NCI-H146 (cell line): ENCODE measurements at regions not wholly inside any gene's neighbourhood (a gene's known extent, or its start where the extent isn't known, plus 50 kb on each side); places are given as distances from the start of the nearest gene placed in this dataset.

ENCODE experiments used
- DNase-seq: peaks from one replicate; lab custom pipeline; 2025; lab: John Stamatoyannopoulos, UW

- DNase-seq: no peak
Measured at GRCh38 chr6:19454721-19455392, 382.3 kb upstream of the ID4 start.

- no peak for DNase-seq
Measured at GRCh38 chr6:19463250-19463649, 373.9 kb upstream of the ID4 start.

- DNase-seq: no peak
Measured at GRCh38 chr6:19463925-19464324, 373.2 kb upstream of the ID4 start.

- DNase-seq: peak; percentile 69
Measured at GRCh38 chr6:19465256-19465655, 371.9 kb upstream of the ID4 start.

GRCh38 chr6:19465760-19466159, 371.4 kb upstream of the ID4 start:
- DNase-seq: peak; percentile 33

- DNase-seq: no peak
Measured at GRCh38 chr6:19470333-19470732, 366.8 kb upstream of the ID4 start.

GRCh38 chr6:19472153-19472552, 365.0 kb upstream of the ID4 start:
- no peak for DNase-seq

GRCh38 chr6:19472850-19473249, 364.3 kb upstream of the ID4 start:
- DNase-seq: no peak

GRCh38 chr6:19477563-19477962, 359.6 kb upstream of the ID4 start:
- no peak for DNase-seq

- no peak for DNase-seq
Measured at GRCh38 chr6:19478273-19478672, 358.9 kb upstream of the ID4 start.

- peak; percentile 53 for DNase-seq
Measured at GRCh38 chr6:19478992-19479391, 358.2 kb upstream of the ID4 start.

- DNase-seq: no peak
Measured at GRCh38 chr6:19479551-19479950, 357.6 kb upstream of the ID4 start.

- DNase-seq: no peak
Measured at GRCh38 chr6:19492636-19493405, 344.3 kb upstream of the ID4 start.

GRCh38 chr6:19501737-19502245, 335.4 kb upstream of the ID4 start:
- DNase-seq: no peak

GRCh38 chr6:19502301-19502700, 334.9 kb upstream of the ID4 start:
- no peak for DNase-seq

GRCh38 chr6:19515939-19516338, 321.2 kb upstream of the ID4 start:
- DNase-seq: no peak

GRCh38 chr6:19519941-19520340, 317.2 kb upstream of the ID4 start:
- DNase-seq: no peak

- DNase-seq: no peak
Measured at GRCh38 chr6:19524366-19525186, 312.6 kb upstream of the ID4 start.

GRCh38 chr6:19525673-19526072, 311.5 kb upstream of the ID4 start:
- DNase-seq: no peak

GRCh38 chr6:19530188-19530587, 307.0 kb upstream of the ID4 start:
- no peak for DNase-seq

- peak; percentile 36 for DNase-seq
Measured at GRCh38 chr6:19535351-19535750, 301.8 kb upstream of the ID4 start.

GRCh38 chr6:19536838-19537237, 300.3 kb upstream of the ID4 start:
- DNase-seq: peak; percentile 48

GRCh38 chr6:19538096-19538495, 299.1 kb upstream of the ID4 start:
- DNase-seq: peak; percentile 100
